ENCODE measurements at regions not wholly inside any gene's neighbourhood (a gene's known extent, or its start where the extent isn't known, plus 50 kb on each side); places are given as distances from the start of the nearest gene placed in this dataset.

GRCh38 chr3:73786998-73787397 is 162.3 kb upstream of the PDZRN3 start:
- Mint-ChIP-seq H3K27me3 (ENCODE audit: insufficient read depth, low read depth) (peaks cover 2% of the 10 kb centered on the region), H3K4me1 (peaks cover 26% of the 10 kb centered on the region), H3K9me3 (no peaks in the 10 kb centered on the region), H3K4me3 (no peak overlapping the region), H3K27ac (no peak overlapping the region), H3K36me3 (no peaks in the 10 kb centered on the region)
- TF ChIP-seq EZH2phosphoT487 (IDR thresholded peaks at IDR 0.05) (no peak), CTCF (IDR thresholded peaks at IDR 0.05) (no peak), EZH2 (IDR thresholded peaks at IDR 0.05) (no peak)
- Histone ChIP-seq H3K27ac (no peak overlapping the region), H3K9me3 (ENCODE audit: low read depth) (no peaks in the 10 kb centered on the region), H3F3A (ENCODE audit: low read depth) (no peaks in the 10 kb centered on the region), H3K9ac (no peak overlapping the region), H4K20me1 (ENCODE audit: low read depth) (no peaks in the 10 kb centered on the region), H3K79me2 (ENCODE audit: low read depth) (no peaks in the 10 kb centered on the region), H3K4me2 (no peak overlapping the region), H2AFZ (replicated peaks) (no peak overlapping the region), H3K4me1 (no peaks in the 10 kb centered on the region), H3K27me3 (no peaks in the 10 kb centered on the region), H3K4me3 (no peak overlapping the region), H3K36me3 (no peaks in the 10 kb centered on the region)
- DNase-seq (ENCODE audit: low spot score), result no peak

- no peaks in the 10 kb centered on the region for H3K9me3 ChIP-seq (ENCODE audit: low read depth)
- no peaks in the 10 kb centered on the region for H3K4me1 ChIP-seq
- Mint-ChIP-seq H3K36me3 (no peaks in the 10 kb centered on the region), H3K9me3 (no peaks in the 10 kb centered on the region), H3K27ac (no peak overlapping the region), H3K4me1 (peaks cover 26% of the 10 kb centered on the region), H3K4me3 (no peak overlapping the region), H3K27me3 (ENCODE audit: insufficient read depth, low read depth) (peaks cover 2% of the 10 kb centered on the region)
- no peak overlapping the region for H3K4me3 ChIP-seq
- no peaks in the 10 kb centered on the region for H3F3A ChIP-seq (ENCODE audit: low read depth)
- no peaks in the 10 kb centered on the region for H3K36me3 ChIP-seq
- no peak overlapping the region for H2AFZ ChIP-seq (replicated peaks)
- no peak overlapping the region for H3K27ac ChIP-seq
- TF ChIP-seq EZH2phosphoT487 (IDR thresholded peaks at IDR 0.05) (no peak), EZH2 (IDR thresholded peaks at IDR 0.05) (no peak), CTCF (IDR thresholded peaks at IDR 0.05) (no peak)
- no peak overlapping the region for H3K4me2 ChIP-seq
- no peak overlapping the region for H3K9ac ChIP-seq
- DNase-seq (ENCODE audit: low spot score), result no peak
- H4K20me1 ChIP-seq (ENCODE audit: low read depth), result no peaks in the 10 kb centered on the region
- no peaks in the 10 kb centered on the region for H3K79me2 ChIP-seq (ENCODE audit: low read depth)
- H3K27me3 ChIP-seq, result no peaks in the 10 kb centered on the region
Measured at GRCh38 chr3:73786321-73786807, 161.6 kb upstream of the PDZRN3 start.

- peaks cover 2% of the 10 kb centered on the region for H3K27me3 Mint-ChIP-seq (ENCODE audit: insufficient read depth, low read depth)
- no peak overlapping the region for H3K9ac ChIP-seq
- no peaks in the 10 kb centered on the region for H3F3A ChIP-seq (ENCODE audit: low read depth)
- H3K4me3 Mint-ChIP-seq, result no peak overlapping the region
- no peak overlapping the region for H2AFZ ChIP-seq (replicated peaks)
- no peaks in the 10 kb centered on the region for H3K4me1 ChIP-seq
- H3K4me3 ChIP-seq, result no peak overlapping the region
- H3K27ac ChIP-seq, result no peak overlapping the region
- H3K4me1 Mint-ChIP-seq, result peaks cover 17% of the 10 kb centered on the region
- H3K36me3 ChIP-seq, result no peaks in the 10 kb centered on the region
- TF ChIP-seq EZH2phosphoT487 (IDR thresholded peaks at IDR 0.05) (no peak), CTCF (IDR thresholded peaks at IDR 0.05) (no peak), EZH2 (IDR thresholded peaks at IDR 0.05) (no peak)
- no peak for DNase-seq (ENCODE audit: low spot score)
- no peaks in the 10 kb centered on the region for H3K9me3 ChIP-seq (ENCODE audit: low read depth)
- no peak overlapping the region for H3K27ac Mint-ChIP-seq
- H3K27me3 ChIP-seq, result no peaks in the 10 kb centered on the region
- no peaks in the 10 kb centered on the region for H3K79me2 ChIP-seq (ENCODE audit: low read depth)
- no peak overlapping the region for H3K4me2 ChIP-seq
- H4K20me1 ChIP-seq (ENCODE audit: low read depth), result no peaks in the 10 kb centered on the region
- no peaks in the 10 kb centered on the region for H3K36me3 Mint-ChIP-seq
- H3K9me3 Mint-ChIP-seq, result no peaks in the 10 kb centered on the region
Measured at GRCh38 chr3:73784686-73785392, 160.1 kb upstream of the PDZRN3 start.

Data from neural progenitor cell (in vitro differentiated cells).